NCI-H1694 (cell line): ENCODE measurements at regions not wholly inside any gene's neighbourhood (a gene's known extent, or its start where the extent isn't known, plus 50 kb on each side); places are given as distances from the start of the nearest gene placed in this dataset.

Source experiments
- DNase-seq: peaks from one replicate; lab custom pipeline; 2025; lab: John Stamatoyannopoulos, UW

GRCh38 chr3:118269537-118270125, 765.0 kb downstream of the IGSF11 start:
- no peak for DNase-seq

GRCh38 chr3:118272991-118273390, 761.7 kb downstream of the IGSF11 start:
- no peak for DNase-seq

- no peak for DNase-seq
Observed at GRCh38 chr3:118277814-118278213, 756.8 kb downstream of the IGSF11 start.

GRCh38 chr3:118292841-118293240, 741.8 kb downstream of the IGSF11 start:
- no peak for DNase-seq

GRCh38 chr3:118298133-118298532, 736.5 kb downstream of the IGSF11 start:
- no peak for DNase-seq

GRCh38 chr3:118304557-118304956, 730.1 kb downstream of the IGSF11 start:
- DNase-seq = no peak

GRCh38 chr3:118332699-118333098, 701.9 kb downstream of the IGSF11 start:
- no peak for DNase-seq

- no peak for DNase-seq
Observed at GRCh38 chr3:118337649-118338048, 697.0 kb downstream of the IGSF11 start.

GRCh38 chr3:118347396-118348168, 687.1 kb downstream of the IGSF11 start:
- no peak for DNase-seq

GRCh38 chr3:118348169-118348557, 686.5 kb downstream of the IGSF11 start:
- no peak for DNase-seq

- DNase-seq = no peak
Observed at GRCh38 chr3:118354556-118354955, 680.1 kb downstream of the IGSF11 start.

GRCh38 chr3:118369892-118370491, 664.7 kb downstream of the IGSF11 start:
- no peak for DNase-seq

- no peak for DNase-seq
Observed at GRCh38 chr3:118380576-118380975, 654.1 kb downstream of the IGSF11 start.

- DNase-seq = no peak
Observed at GRCh38 chr3:118396491-118396890, 638.2 kb downstream of the IGSF11 start.

GRCh38 chr3:118400086-118400485, 634.6 kb downstream of the IGSF11 start:
- no peak for DNase-seq

GRCh38 chr3:118400886-118401285, 633.8 kb downstream of the IGSF11 start:
- no peak for DNase-seq

GRCh38 chr3:118401887-118402286, 632.8 kb downstream of the IGSF11 start:
- DNase-seq = no peak

- no peak for DNase-seq
Observed at GRCh38 chr3:118402971-118403370, 631.7 kb downstream of the IGSF11 start.

- no peak for DNase-seq
Observed at GRCh38 chr3:118406562-118406961, 628.1 kb downstream of the IGSF11 start.

- DNase-seq = no peak
Observed at GRCh38 chr3:118408431-118408830, 626.2 kb downstream of the IGSF11 start.

- no peak for DNase-seq
Observed at GRCh38 chr3:118412503-118412902, 622.1 kb downstream of the IGSF11 start.

- no peak for DNase-seq
Observed at GRCh38 chr3:118425272-118425837, 609.3 kb downstream of the IGSF11 start.

GRCh38 chr3:118433825-118434224, 600.8 kb downstream of the IGSF11 start:
- no peak for DNase-seq
